GM12878 (cell line): ENCODE measurements at regions not wholly inside any gene's neighbourhood (a gene's known extent, or its start where the extent isn't known, plus 50 kb on each side); places are given as distances from the start of the nearest gene placed in this dataset.

Source experiments
- BACH1 ChIP-seq: fragments of 450-650 bp; IDR thresholded peaks from 2 replicates; pipeline ENCODE4 v1.6.1; 2017; ENCODE audit warnings: mild to moderate bottlenecking, borderline replicate concordance
- CBX5 ChIP-seq: sonication (generic); IDR thresholded peaks from 2 replicates; pipeline ENCODE4 v1.6.1; 2016; ENCODE audit warnings: low read depth, moderate library complexity, mild to moderate bottlenecking, inconsistent platforms
- CEBPB ChIP-seq, 2 experiments: fragments of 150-350 bp in 1 of 2; IDR thresholded peaks; 2 replicates each; pipeline ENCODE4 v1.6.1; 2012 to 2014; ENCODE audit warnings: low read depth in 2 of 2, low read length in 2 of 2, borderline replicate concordance in 1 of 2, inconsistent platforms in 1 of 2
- CREM ChIP-seq: IDR thresholded peaks from 2 replicates; pipeline ENCODE4 v1.6.1; 2014; ENCODE audit warnings: antibody characterized with exemption, low read depth
- EED ChIP-seq: sonication (generic); IDR thresholded peaks from 2 replicates; pipeline ENCODE4 v1.6.1; 2016; ENCODE audit warnings: antibody characterized with exemption, low read depth
- GABPA ChIP-seq: IDR thresholded peaks from 2 replicates; pipeline ENCODE4 v1.6.1; 2014; ENCODE audit warnings: antibody characterized with exemption, low read depth, mild to moderate bottlenecking, inconsistent platforms
- GATAD2B ChIP-seq: fragments of 450-650 bp; conservative IDR thresholded peaks from 2 replicates; pipeline ENCODE4 v1.6.1; 2017; ENCODE audit warnings: low read depth, mild to moderate bottlenecking, moderate library complexity
- HCFC1 ChIP-seq: fragments of 150-350 bp; IDR thresholded peaks from 2 replicates; pipeline ENCODE4 v1.6.1; 2014; ENCODE audit warnings: low read length
- JUND ChIP-seq: IDR thresholded peaks from 2 replicates; pipeline ENCODE4 v1.6.1; 2012; ENCODE audit warnings: low read depth, mild to moderate bottlenecking, low read length, improper control_type of control experiment, moderate library complexity
- KDM1A ChIP-seq: fragments of 200-600 bp; sonication (generic); IDR thresholded peaks from 2 replicates; pipeline ENCODE4 v1.6.1; 2016; ENCODE audit warnings: borderline replicate concordance
- KLF5 ChIP-seq: fragments of 450-650 bp; IDR thresholded peaks from 2 replicates; pipeline ENCODE4 v1.6.1; 2014; ENCODE audit warnings: mild to moderate bottlenecking; ENCODE audit not compliant: partially characterized antibody
- NFXL1 ChIP-seq: fragments of 450-650 bp; IDR thresholded peaks from 2 replicates; pipeline ENCODE4 v1.6.1; 2017; ENCODE audit warnings: antibody characterized with exemption, mild to moderate bottlenecking, borderline replicate concordance
- NFYA ChIP-seq: IDR thresholded peaks from 2 replicates; pipeline ENCODE4 v1.6.1; 2011; ENCODE audit warnings: low read depth, mild to moderate bottlenecking, low read length, improper control_type of control experiment, borderline replicate concordance
- NKRF ChIP-seq: fragments of 450-650 bp; conservative IDR thresholded peaks from 2 replicates; pipeline ENCODE4 v1.6.1; 2017; ENCODE audit warnings: mild to moderate bottlenecking, moderate library complexity
- NR2F1 ChIP-seq: fragments of 450-650 bp; conservative IDR thresholded peaks from 2 replicates; pipeline ENCODE4 v1.6.1; 2017; ENCODE audit warnings: mild to moderate bottlenecking
- RAD51 ChIP-seq: fragments of 450-650 bp; IDR thresholded peaks from 2 replicates; pipeline ENCODE4 v1.6.1; 2016; ENCODE audit warnings: moderate library complexity, mild to moderate bottlenecking, inconsistent platforms
- RBBP5 ChIP-seq: fragments of 200-600 bp; sonication (generic); conservative IDR thresholded peaks from 2 replicates; pipeline ENCODE4 v1.6.1; 2016
- RELA ChIP-seq: fragments of 450-650 bp; IDR thresholded peaks from 2 replicates; pipeline ENCODE4 v1.8.0; 2014; ENCODE audit warnings: borderline replicate concordance; ENCODE audit not compliant: partially characterized antibody
- SIN3A ChIP-seq: IDR thresholded peaks from 2 replicates; pipeline ENCODE4 v1.6.1; 2012; ENCODE audit warnings: low read depth, low read length, improper control_type of control experiment
- SIX5 ChIP-seq: IDR thresholded peaks from 2 replicates; pipeline ENCODE4 v1.6.1; 2011; ENCODE audit warnings: mild to moderate bottlenecking, low read depth, low read length, moderate library complexity; ENCODE audit not compliant: severe bottlenecking
- SMARCA5 ChIP-seq: fragments of 450-650 bp; IDR thresholded peaks from 2 replicates; pipeline ENCODE4 v1.6.1; 2017; ENCODE audit warnings: mild to moderate bottlenecking
- SMC3 ChIP-seq: IDR thresholded peaks from 2 replicates; pipeline ENCODE4 v1.6.1; 2011; ENCODE audit warnings: low read length, improper control_type of control experiment, borderline replicate concordance
- SRF ChIP-seq, 2 experiments: IDR thresholded peaks; 2 replicates each; pipeline ENCODE4 v1.6.1; 2011; ENCODE audit warnings: low read depth in 2 of 2, low read length in 2 of 2, mild to moderate bottlenecking in 1 of 2, moderate library complexity in 1 of 2
- STAT1 ChIP-seq: fragments of 450-650 bp; conservative IDR thresholded peaks from 2 replicates; pipeline ENCODE4 v1.6.1; 2014; ENCODE audit warnings: antibody characterized with exemption, mild to moderate bottlenecking
- STAT3 ChIP-seq: IDR thresholded peaks from 2 replicates; pipeline ENCODE4 v1.6.1; 2011; ENCODE audit warnings: low read depth, low read length, improper control_type of control experiment
- ZNF207 ChIP-seq: fragments of 450-650 bp; IDR thresholded peaks from 2 replicates; pipeline ENCODE4 v1.6.1; 2014; ENCODE audit warnings: antibody characterized with exemption, mild to moderate bottlenecking, borderline replicate concordance
- TF ChIP-seq, protein P1 (sequence below): fragments of 450-650 bp; IDR thresholded peaks from 2 replicates; pipeline ENCODE4 v1.6.1; 2014; ENCODE audit warnings: mild to moderate bottlenecking
- TF ChIP-seq, protein P2 (sequence below): fragments of 150-350 bp; IDR thresholded peaks from 2 replicates; pipeline ENCODE4 v1.6.1; 2014; ENCODE audit warnings: mild to moderate bottlenecking, low read depth, low read length

DNA sequence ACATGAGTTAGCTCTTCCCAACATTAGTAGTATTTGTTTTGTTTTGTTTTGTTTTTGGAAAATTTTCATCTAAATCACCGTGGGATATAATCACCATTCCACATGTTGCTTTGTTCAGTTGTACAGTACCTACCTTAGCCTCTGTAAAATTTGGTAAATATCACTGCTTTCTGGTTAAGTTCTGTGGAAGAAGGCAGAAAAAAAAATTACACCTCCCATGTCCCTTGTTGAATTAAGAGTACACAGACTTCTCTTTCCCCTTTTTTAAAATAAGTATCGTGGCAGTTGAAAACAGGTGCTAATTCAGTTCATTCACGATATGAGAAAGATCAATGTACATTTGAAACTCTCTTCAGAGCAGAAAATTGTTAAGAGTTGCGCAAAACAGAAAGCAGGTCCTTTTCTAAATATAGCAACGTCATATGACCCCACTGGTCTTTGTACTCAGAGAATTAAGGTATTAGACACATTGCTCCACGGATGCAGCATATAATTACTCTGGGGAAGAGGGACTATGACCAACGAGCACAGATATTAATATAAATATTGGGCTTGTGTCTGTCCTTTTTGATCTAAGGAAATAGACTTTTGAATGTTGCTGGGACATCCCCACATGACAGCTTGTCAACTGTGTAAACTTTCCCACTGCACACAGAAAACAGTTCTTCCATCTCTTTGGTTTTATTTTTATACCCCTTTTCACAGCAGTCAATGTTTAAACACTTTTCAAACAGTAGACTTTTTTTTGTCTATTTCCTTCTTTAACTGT lies 58.6 kb upstream of the ZNF217 start (continued):
- TF ChIP-seq, protein P1, sequence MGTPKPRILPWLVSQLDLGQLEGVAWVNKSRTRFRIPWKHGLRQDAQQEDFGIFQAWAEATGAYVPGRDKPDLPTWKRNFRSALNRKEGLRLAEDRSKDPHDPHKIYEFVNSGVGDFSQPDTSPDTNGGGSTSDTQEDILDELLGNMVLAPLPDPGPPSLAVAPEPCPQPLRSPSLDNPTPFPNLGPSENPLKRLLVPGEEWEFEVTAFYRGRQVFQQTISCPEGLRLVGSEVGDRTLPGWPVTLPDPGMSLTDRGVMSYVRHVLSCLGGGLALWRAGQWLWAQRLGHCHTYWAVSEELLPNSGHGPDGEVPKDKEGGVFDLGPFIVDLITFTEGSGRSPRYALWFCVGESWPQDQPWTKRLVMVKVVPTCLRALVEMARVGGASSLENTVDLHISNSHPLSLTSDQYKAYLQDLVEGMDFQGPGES: no peak
- TF ChIP-seq SRF (IDR thresholded peaks at IDR 0.05; ENCODE audit: low read depth in 2 of 2, low read length in 2 of 2): no peak
- TF ChIP-seq NFXL1: peak; percentile 44
- TF ChIP-seq EED: peak; percentile 65; the same call in 1 of the 2 replicates
- TF ChIP-seq SIX5: no peak
- TF ChIP-seq NFYA: no peak
- TF ChIP-seq SMC3: peak; percentile 11; the same call in 1 of the 2 replicates
- no peak for TF ChIP-seq ZNF207
- peak; percentile 63; the same call in 1 of the 2 replicates for TF ChIP-seq CREM
- no peak for TF ChIP-seq GABPA
- TF ChIP-seq GATAD2B: peak; percentile 88
- TF ChIP-seq BACH1: peak; percentile 84
- 0 out of 2 replicates have a peak, but pooled peaks have one; percentile 47 for TF ChIP-seq RBBP5
- no peak for TF ChIP-seq CBX5
- no peak for TF ChIP-seq SIN3A
- peak in 1 of 2 experiments; percentile 86; a peak in 3 of 4 replicates for TF ChIP-seq CEBPB (IDR thresholded peaks at IDR 0.05; ENCODE audit: borderline replicate concordance in 1 of 2, low read depth in 2 of 2, low read length in 2 of 2)
- no peak for TF ChIP-seq RELA
- peak; percentile 66; the same call in 1 of the 2 replicates for TF ChIP-seq NR2F1
- peak; percentile 23; the same call in 1 of the 2 replicates for TF ChIP-seq NKRF
- no peak for TF ChIP-seq KLF5
- no peak for TF ChIP-seq KDM1A
- TF ChIP-seq JUND: no peak
- no peak for TF ChIP-seq HCFC1
- no peak for TF ChIP-seq STAT3
- TF ChIP-seq, protein P2, sequence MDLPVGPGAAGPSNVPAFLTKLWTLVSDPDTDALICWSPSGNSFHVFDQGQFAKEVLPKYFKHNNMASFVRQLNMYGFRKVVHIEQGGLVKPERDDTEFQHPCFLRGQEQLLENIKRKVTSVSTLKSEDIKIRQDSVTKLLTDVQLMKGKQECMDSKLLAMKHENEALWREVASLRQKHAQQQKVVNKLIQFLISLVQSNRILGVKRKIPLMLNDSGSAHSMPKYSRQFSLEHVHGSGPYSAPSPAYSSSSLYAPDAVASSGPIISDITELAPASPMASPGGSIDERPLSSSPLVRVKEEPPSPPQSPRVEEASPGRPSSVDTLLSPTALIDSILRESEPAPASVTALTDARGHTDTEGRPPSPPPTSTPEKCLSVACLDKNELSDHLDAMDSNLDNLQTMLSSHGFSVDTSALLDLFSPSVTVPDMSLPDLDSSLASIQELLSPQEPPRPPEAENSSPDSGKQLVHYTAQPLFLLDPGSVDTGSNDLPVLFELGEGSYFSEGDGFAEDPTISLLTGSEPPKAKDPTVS: no peak
- TF ChIP-seq RAD51: peak; percentile 90
- no peak for TF ChIP-seq STAT1
- TF ChIP-seq SMARCA5: peak; percentile 74; the same call in 1 of the 2 replicates
